Keratinocyte (primary cell): ENCODE measurements at regions not wholly inside any gene's neighbourhood (a gene's known extent, or its start where the extent isn't known, plus 50 kb on each side); places are given as distances from the start of the nearest gene placed in this dataset.

Experiments used
- DNase-seq: peaks from one replicate; pipeline ENCODE4 v3.0.0-alpha.2; 2011; ENCODE audit warnings: low read depth, missing footprints, low spot score
- FAIRE-seq: peaks from 2 replicates; lab custom pipeline; 2011; peaks lifted over from hg19 to GRCh38; lab: Jason Lieb, UNC
- H2AFZ ChIP-seq: 2 replicates; pipeline ENCODE4 v1.6.0; 2012; ENCODE audit warnings: low read length, control low read depth, inconsistent platforms; ENCODE audit not compliant: control insufficient read depth
- H3K27ac ChIP-seq: 2 replicates; pipeline ENCODE4 v1.5.1; 2011; ENCODE audit warnings: low read length; ENCODE audit not compliant: control insufficient read depth, insufficient read depth
- H3K27me3 ChIP-seq: 3 replicates; pipeline ENCODE4 v1.6.0; 2011; ENCODE audit warnings: low read length; ENCODE audit not compliant: control insufficient read depth, insufficient read depth; ENCODE audit errors: extremely low read depth
- H3K36me3 ChIP-seq, 2 experiments: 2 replicates in 1 of 2; 3 replicates in 1 of 2; pipeline ENCODE4 v1.5.1; 2011; ENCODE audit warnings: low read length in 2 of 2, mild to moderate bottlenecking in 1 of 2; ENCODE audit not compliant: control insufficient read depth in 2 of 2, insufficient read depth in 2 of 2; ENCODE audit errors: extremely low read depth in 1 of 2
- H3K4me1 ChIP-seq: 3 replicates; pipeline ENCODE4 v1.5.1; 2011; ENCODE audit warnings: low read length; ENCODE audit not compliant: control insufficient read depth, insufficient read depth; ENCODE audit errors: extremely low read depth
- H3K4me2 ChIP-seq: 3 replicates; pipeline ENCODE4 v1.6.0; 2011; ENCODE audit warnings: low read depth, low read length; ENCODE audit not compliant: control insufficient read depth, insufficient read depth; ENCODE audit errors: extremely low read depth
- H3K4me3 ChIP-seq, 3 experiments: fragments of 200-600 bp in 1 of 3; sonication (generic) in 1 of 3; 2 replicates in 2 of 3; 3 replicates in 1 of 3; pipeline ENCODE4 v1.5.1; 2011 to 2016; ENCODE audit warnings: low read length in 3 of 3, mild to moderate bottlenecking in 3 of 3, control low read depth in 2 of 3, inconsistent platforms in 1 of 3, low read depth in 1 of 3, mixed read lengths in 1 of 3, mixed run types in 1 of 3, moderate library complexity in 1 of 3; ENCODE audit not compliant: control insufficient read depth in 2 of 3, insufficient read depth in 2 of 3; ENCODE audit errors: extremely low read depth in 1 of 3
- H3K79me2 ChIP-seq: 2 replicates; pipeline ENCODE4 v1.6.0; 2012; ENCODE audit warnings: low read length; ENCODE audit not compliant: control insufficient read depth, insufficient read depth
- H3K9ac ChIP-seq: 3 replicates; pipeline ENCODE4 v1.6.0; 2011; ENCODE audit warnings: low read length; ENCODE audit not compliant: control insufficient read depth, insufficient read depth; ENCODE audit errors: extremely low read depth
- H3K9me1 ChIP-seq: 3 replicates; pipeline ENCODE4 v1.6.0; 2011; ENCODE audit warnings: low read length; ENCODE audit not compliant: control insufficient read depth, insufficient read depth; ENCODE audit errors: extremely low read depth
- H3K9me3 ChIP-seq: 2 replicates; pipeline ENCODE4 v1.5.1; 2012; ENCODE audit warnings: low read depth, low read length; ENCODE audit not compliant: control insufficient read depth
- H4K20me1 ChIP-seq: 3 replicates; pipeline ENCODE4 v1.6.0; 2011; ENCODE audit warnings: low read length; ENCODE audit not compliant: control insufficient read depth, insufficient read depth; ENCODE audit errors: extremely low read depth
- EZH2 ChIP-seq: IDR thresholded peaks from one replicate; pipeline ENCODE4 v1.6.1; 2012; ENCODE audit warnings: inconsistent platforms, mild to moderate bottlenecking, low read length, moderate library complexity
- dilution Hi-C: fragments of 300-500 bp; cut with MboI; formaldehyde crosslinking; loops from one replicate; pipeline ENCODE4 v1.7.0; 2020; ENCODE audit warnings: low sequenced_read_pairs; ENCODE audit not compliant: extremely low pct_ligation_motif_present
- TF ChIP-seq, protein P1 (sequence below), 3 experiments: IDR thresholded peaks in 1 of 3; conservative IDR thresholded peaks in 1 of 3; optimal IDR thresholded peaks in 1 of 3; 2 replicates in 2 of 3; 3 replicates in 1 of 3; pipeline versions ENCODE3 to v1.5.1; 2011; ENCODE audit warnings: low read length in 3 of 3, mild to moderate bottlenecking in 3 of 3, moderate library complexity in 2 of 3, control low read depth in 1 of 3, inconsistent platforms in 1 of 3; ENCODE audit not compliant: insufficient read depth in 2 of 3; ENCODE audit errors: extremely low read depth in 1 of 3

DNA sequence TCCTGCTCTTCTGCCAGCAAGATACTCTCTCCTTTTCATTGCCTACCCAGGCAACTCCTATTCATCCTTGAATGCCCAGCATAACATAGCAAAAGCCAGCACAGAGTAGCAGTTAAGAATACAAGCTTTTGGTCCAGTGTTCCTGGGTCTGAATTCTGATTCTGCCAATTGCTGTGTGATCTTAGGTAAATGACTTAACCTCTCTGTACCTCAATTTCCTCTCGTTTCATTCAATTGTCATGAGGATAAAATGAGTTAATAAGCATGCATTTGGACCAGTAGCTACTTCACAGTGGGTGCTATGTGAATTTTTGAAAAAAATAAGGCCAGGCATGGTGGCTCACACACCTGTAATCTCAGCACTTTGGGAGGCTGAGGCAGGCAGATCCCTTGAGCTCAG is 346.0 kb downstream of the BUD13 start:
- Histone ChIP-seq H3K9ac (no peak overlapping the region), H3K36me3 (no peaks in the 10 kb centered on the region), H3K9me3 (no peaks in the 10 kb centered on the region), H4K20me1 (no peaks in the 10 kb centered on the region), H3K4me1 (no peaks in the 10 kb centered on the region), H3K27ac (no peak overlapping the region), H2AFZ (no peak overlapping the region), H3K9me1 (no peaks in the 10 kb centered on the region), H3K4me2 (no peak overlapping the region), H3K27me3 (no peaks in the 10 kb centered on the region), H3K79me2 (no peaks in the 10 kb centered on the region), H3K4me3 (no peak overlapping the region)
- FAIRE-seq = no peak
- dilution Hi-C loops = no loop called here
- TF ChIP-seq, protein P1, sequence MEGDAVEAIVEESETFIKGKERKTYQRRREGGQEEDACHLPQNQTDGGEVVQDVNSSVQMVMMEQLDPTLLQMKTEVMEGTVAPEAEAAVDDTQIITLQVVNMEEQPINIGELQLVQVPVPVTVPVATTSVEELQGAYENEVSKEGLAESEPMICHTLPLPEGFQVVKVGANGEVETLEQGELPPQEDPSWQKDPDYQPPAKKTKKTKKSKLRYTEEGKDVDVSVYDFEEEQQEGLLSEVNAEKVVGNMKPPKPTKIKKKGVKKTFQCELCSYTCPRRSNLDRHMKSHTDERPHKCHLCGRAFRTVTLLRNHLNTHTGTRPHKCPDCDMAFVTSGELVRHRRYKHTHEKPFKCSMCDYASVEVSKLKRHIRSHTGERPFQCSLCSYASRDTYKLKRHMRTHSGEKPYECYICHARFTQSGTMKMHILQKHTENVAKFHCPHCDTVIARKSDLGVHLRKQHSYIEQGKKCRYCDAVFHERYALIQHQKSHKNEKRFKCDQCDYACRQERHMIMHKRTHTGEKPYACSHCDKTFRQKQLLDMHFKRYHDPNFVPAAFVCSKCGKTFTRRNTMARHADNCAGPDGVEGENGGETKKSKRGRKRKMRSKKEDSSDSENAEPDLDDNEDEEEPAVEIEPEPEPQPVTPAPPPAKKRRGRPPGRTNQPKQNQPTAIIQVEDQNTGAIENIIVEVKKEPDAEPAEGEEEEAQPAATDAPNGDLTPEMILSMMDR (optimal IDR thresholded peaks at IDR 0.05 in 1 of 3, IDR thresholded peaks at IDR 0.05 in 1 of 3, conservative IDR thresholded peaks at IDR 0.05 in 1 of 3; ENCODE audit: extremely low read depth in 1 of 3, insufficient read depth in 2 of 3, low read length in 3 of 3) = no peak
- no peak for TF ChIP-seq EZH2
- DNase-seq = no peak

DNA sequence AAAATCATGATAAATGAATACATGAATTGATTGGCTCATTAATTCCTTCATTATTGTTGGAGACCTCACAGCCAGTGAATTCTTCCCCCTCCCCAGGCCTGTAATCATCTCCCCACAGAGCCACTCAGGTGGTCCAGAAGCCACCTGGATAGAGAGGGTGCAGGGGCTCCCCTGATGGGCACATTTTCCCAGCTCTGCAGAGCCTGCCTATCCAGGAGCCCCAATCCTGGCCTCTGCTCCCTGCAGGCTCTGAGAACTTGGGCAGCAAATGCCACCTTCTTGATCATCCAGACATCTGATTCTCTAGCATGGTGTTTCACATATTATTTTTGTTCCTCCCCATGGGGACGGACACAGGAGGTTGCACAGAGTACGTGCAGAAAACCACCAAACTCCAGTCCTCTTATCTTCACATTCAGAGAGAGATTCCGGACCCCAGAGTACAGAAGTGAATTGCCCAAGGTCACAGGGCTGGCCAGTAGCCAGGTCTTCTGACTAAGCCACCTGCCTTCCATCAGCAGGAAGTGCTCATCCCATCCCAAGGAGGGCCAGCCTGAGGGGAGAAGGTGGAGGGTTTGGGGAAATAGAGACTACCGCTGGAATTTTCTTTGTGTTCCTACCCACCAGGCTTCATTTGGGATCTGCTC is 348.0 kb downstream of the BUD13 start:
- no peaks in the 10 kb centered on the region for H3K27me3 ChIP-seq
- H2AFZ ChIP-seq = no peak overlapping the region
- H3K4me3 ChIP-seq = no peak overlapping the region
- dilution Hi-C loops = no loop called here
- peaks cover 5% of the 10 kb centered on the region for H3K9me3 ChIP-seq
- H3K27ac ChIP-seq = no peak overlapping the region
- peaks cover 5% of the 10 kb centered on the region for H3K4me1 ChIP-seq
- no peaks in the 10 kb centered on the region for H4K20me1 ChIP-seq
- H3K9ac ChIP-seq = no peak overlapping the region
- H3K4me2 ChIP-seq = no peak overlapping the region
- no peak for DNase-seq
- no peaks in the 10 kb centered on the region for H3K9me1 ChIP-seq
- H3K36me3 ChIP-seq = no peaks in the 10 kb centered on the region
- no peak for TF ChIP-seq EZH2
- TF ChIP-seq, protein P1 (optimal IDR thresholded peaks at IDR 0.05 in 1 of 3, IDR thresholded peaks at IDR 0.05 in 1 of 3, conservative IDR thresholded peaks at IDR 0.05 in 1 of 3; ENCODE audit: extremely low read depth in 1 of 3, insufficient read depth in 2 of 3, low read length in 3 of 3) = no peak
- no peak for FAIRE-seq
- H3K79me2 ChIP-seq = no peaks in the 10 kb centered on the region
